SKM-1 treated with dmso at 0.1 percent for 144 hours (cell line): ENCODE measurements at regions not wholly inside any gene's neighbourhood (a gene's known extent, or its start where the extent isn't known, plus 50 kb on each side); places are given as distances from the start of the nearest gene placed in this dataset.
"Not testable (repeated sequence)": the region's sequence is repeated elsewhere in the genome, so short reads cannot be mapped to it uniquely, and the experiment has no call there.

Experiments used
- DNase-seq: peaks from one replicate; lab custom pipeline; 2025; ENCODE audit not compliant: unreplicated experiment; lab: John Stamatoyannopoulos, UW

DNA sequence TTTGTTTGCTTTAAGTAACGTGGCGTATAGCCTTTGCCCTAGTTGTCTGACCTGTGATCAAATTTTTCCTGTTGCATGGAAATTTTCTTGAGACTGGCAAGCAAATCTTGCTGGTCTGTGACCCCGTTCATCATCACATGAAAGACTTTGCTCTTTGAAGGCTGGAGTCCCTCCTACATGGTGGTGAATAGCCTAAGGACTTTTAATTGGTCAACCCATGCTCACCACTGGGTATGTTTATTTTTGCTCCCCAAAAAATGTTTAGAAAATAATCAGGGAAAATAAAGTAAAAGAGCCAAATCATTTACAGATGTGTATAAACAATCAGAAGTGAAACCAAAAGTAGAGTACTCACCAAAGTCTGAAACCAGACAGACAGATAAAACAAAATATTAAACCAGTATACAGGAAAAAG is 1075.3 kb upstream of the ALCAM start:
- DNase-seq = no peak

DNA sequence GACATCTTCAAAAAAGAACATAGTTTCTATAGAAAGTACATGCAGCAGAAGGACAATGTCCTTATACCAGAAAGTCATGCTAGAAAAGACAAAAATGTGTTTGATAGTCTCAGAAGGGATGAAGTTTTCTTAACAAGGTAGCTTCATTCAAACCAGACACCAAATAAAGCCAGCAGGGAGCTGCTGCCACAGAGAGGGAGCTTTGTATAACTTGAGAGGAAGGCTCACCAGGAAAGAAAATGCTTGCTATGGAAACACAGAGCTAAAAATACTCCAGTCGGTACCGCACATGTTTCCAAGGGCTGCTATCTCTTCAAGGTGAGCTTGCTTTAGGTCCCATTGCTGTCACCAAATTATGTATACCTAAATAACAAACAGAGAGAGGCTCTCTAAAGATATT is 1074.8 kb upstream of the ALCAM start:
- DNase-seq = no peak

DNA sequence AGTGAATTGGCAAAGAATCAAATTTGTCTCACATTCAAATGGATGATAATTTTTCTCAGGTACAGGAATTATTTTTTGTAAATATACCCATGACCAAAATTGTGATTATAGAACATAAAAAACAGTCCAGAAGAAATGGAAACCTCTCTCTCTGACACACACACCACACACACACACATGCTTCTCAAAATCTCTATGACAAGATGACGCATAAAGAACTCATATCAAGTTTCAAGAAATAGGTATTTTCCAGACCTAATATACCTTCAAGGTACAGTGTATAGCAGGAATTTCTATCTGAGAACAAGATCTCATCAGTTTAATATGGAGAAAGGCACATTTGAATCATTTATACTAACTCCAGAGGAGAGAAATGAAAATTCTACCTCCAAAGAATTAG is 1069.1 kb upstream of the ALCAM start:
- DNase-seq = no peak

DNA sequence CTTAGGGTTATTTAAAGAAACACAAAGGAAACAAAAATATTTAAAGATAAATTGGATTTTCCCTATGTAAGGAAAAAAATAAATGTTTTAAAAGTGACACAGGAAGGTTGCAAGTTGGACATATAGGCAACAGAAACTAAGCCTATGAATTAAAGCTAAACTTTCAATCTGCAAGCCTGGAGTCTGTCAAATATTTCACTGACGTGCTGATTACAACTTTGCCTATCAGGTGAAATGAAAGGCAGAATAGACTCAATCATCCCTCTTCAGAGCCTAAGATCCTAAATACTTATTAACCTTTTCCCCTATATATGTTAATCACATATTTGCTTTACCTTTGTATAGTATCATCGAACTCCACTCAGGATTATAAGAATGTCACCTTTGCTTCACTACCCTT is 1068.0 kb upstream of the ALCAM start:
- no peak for DNase-seq

DNA sequence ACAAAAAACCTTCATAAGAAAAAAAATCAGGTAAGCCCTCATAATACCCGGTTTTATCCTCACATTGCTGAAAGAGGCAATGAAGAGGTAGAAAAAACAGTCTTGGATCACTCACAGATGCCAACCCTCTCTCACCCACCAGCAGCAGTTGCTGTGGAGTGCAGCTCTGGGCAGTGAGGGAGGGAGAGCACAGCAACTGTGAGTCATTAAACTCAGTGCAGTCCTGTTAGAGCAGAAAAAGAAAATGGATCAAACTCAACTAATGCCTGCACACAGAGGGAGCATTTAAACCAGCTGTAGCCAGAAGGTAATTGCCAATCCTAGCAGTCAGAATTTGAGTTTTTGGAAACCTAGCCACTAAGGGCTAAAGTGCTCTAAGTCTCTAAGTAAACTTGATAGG is 1050.6 kb upstream of the ALCAM start:
- no peak for DNase-seq

DNA sequence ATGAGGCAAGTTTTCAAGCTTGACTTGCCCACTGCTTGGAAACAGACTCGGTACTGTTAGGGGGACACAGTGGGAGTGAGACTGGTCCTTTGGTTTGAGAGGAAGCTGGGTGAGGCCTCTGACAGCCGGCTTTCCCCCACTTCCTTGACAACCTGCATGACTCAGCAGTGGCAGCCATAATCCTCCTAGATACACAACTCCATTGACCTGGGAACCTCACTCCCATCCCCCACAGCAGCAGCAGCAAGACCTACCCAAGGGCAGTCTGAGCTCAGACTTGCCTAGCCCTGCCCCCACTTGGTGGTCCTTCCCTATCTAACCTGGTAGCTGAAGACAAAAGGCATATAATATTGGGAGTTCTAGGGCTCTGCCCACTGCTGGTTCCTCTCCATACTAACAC is 1043.5 kb upstream of the ALCAM start:
- no peak for DNase-seq

DNA sequence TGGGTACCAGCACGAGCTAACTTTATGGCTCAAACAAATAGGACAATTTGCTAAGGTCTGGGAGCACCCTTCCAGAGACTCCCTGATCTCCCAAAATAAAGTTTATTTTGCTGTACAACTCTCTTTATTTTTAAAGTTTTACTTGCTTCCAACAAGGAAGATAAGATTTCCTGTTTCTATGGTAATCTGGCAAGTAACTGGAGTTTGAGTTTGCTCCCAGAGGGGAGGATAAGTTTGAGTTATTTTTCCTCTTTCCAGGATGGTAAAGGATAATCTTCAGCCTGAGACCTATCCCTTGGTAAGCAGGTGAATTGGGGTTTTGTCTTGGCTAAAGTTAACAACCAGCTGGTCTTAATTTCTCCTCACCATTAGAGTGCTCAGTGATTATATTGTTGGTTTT is 1019.4 kb upstream of the ALCAM start:
- no peak for DNase-seq

DNA sequence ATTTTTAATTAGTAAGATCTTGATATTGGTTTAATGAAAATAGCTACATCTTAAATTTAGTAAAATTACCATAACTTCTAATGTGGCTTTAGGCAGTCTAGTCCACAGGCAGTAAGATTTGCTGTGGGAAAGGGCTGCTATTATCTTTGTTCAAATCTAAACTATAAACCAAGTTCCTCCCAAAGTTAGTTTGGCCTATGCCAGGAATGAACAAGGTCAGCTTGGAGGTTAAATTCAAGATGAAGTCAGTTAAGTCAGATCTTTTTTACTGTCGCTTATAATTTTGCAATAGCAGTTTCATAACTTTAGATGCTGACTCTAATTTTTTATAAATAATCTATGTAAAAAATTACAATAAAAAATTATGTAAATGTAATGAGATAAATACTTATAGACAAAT is 1016.9 kb upstream of the ALCAM start:
- DNase-seq = no peak

DNA sequence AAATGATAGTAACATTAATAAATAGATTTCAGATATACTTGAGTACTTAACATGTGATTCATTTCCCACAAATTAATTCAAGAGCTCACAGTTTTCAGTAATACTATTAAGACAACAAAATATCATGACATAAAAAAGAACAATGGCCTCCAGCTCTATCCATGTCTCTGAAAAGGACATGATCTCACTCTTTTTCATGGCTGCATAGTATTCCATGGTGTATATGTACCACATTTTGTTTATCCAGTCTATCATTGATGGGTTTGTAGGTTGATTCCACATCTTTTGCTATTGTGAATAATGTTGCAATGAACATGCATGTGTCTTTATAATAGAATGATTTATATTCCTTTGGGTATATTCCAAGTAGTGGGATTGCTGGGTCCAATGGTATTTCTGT is 1012.8 kb upstream of the ALCAM start:
- DNase-seq = no peak

DNA sequence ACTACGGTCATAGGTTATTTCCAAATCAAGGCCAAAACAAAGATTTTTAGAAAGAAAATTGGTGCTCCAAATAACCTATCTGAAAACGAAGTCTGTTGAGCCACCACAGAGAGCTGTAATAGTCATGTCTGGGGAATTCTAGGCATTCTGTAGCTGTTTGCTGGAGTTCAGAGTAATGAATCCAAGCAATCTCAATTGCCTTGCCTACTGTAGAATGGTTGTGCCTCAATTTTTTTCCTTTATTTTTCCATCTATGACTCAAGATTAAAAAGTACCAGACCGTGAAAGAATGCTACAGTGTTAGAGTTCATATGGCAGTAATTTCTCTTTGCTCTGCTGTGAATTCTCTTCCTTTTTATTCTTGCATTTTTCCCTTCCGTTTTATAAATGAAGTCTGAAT is 1007.2 kb upstream of the ALCAM start:
- DNase-seq = no peak

DNA sequence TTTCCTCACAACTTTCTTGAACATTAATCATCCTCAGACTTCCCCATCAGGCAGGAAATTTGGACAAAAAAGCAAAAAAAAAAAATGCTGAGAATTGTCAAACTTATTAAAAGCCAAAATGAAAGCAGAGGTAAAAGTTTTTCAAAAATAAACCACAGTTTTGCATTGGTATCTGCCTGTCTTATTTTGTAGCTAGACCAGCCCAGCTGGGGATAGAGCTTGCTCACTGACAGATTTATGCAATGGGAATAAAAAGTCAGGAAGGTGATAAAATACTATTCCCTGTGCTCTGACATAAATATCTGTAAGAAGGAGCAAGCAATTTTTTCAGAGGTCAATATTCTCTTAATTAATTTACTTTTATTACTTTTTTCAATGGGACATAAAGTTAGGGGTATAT is 1006.7 kb upstream of the ALCAM start:
- no peak for DNase-seq

DNA sequence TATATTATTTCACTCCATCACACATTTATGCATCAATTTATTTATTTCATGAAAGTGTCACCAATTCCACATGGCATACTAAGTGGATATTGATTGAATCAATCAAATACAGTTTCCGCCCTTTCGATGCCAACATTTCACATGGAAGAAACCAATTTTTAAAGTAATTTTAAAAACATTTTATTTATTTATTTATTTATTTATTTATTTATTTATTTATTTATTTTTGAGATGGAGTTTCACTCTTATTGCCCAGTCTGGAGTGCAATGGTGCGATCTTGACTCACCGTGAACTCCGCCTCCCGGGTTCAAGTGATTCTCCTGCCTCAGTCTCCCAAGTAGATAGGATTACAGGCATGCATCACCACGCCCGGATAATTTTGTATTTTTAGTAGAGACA is 1005.0 kb upstream of the ALCAM start:
- DNase-seq = not testable (repeated sequence)

DNA sequence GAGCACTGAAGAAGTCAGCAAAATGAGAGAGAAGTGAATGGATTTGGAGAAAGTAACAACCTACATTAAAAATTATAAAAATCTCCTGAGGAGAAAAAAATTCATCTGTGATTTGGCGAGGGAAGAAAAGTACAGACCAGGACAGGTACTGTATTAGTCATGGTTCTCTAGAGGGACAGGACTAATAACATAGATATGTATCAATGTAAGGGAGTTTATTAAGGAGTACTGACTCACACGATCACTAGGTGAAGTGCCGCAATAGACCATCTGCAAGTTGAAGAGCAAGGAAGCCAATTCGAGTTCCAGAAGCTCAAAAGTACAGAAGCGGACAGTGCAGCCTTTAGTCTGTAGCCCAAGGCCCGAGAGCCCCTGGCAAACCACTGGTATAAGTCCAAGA is 1004.4 kb upstream of the ALCAM start:
- DNase-seq = no peak

DNA sequence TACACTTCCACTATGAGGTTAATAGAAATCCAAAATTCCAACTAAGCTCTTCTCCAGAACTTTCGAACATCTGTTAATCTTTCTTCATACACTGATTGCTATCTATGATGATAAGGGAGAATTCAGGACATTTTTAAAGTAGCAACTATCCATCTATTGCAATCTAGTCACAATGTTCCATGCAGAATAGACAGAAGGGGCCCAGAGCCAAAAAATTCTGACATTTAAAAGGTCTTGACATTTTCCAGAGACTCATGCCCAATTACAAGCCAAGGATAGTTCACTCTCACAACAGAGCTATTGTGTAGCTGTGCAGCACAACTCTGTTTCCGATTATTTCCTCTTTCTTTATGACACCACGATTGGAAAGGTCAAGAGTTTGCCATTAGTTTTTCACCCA is 999.7 kb upstream of the ALCAM start:
- no peak for DNase-seq

DNA sequence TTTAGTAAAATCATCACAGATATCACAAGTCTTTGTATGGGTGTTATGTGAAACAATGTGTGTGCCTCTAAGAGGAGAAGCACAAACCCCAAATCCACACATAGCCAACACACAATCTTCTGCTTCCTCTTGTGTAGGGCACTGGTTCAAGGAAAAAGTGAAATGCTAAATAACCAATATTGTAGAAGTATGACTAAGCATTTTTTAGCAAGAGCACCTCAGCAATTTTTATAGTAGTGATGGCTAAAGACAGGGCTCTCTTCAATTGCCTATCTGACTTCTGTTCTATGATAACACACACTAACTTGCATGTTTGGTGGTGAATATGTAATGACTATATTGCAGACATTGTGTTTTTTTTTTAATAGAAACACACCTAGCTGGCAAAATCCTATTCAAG is 997.9 kb upstream of the ALCAM start:
- DNase-seq = peak; percentile 3

DNA sequence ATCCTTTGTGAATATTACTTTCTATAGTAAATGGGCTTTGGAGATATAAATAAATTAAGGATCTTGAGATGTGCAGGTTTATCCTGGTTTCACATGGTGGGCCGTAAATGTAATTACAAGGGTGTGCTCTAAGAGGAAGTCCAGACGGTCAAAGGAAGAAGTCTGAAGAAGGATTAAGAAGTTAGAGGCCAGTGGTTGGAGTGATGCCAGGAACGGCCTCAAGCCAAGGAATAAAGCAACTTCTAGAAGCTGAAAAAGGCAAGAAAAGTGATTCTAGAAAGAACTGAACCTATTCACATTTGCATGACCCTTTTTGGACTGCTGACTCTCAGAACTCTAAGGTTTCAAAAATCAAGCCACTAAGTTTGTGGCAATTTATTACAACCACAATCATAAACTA is 981.3 kb upstream of the ALCAM start:
- peak; percentile 27 for DNase-seq

DNA sequence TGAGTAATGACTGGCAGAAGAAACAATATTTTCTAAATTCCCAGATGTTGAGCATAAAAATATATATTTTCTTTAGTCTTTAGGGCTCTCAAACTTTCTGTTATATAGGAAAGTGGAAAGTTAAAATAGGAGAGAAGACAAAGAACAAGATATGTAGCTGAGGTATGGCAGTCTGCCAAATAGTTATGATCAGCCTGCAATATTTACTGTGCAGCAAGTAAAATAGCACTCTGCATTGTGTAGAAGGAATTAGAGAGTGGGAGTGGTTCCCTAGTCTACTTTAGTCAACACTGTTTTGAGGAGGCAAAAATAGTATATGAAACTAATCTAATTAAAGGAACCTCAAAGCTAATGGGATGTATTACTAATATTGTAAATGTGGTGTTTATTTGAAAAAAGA is 978.1 kb upstream of the ALCAM start:
- no peak for DNase-seq

DNA sequence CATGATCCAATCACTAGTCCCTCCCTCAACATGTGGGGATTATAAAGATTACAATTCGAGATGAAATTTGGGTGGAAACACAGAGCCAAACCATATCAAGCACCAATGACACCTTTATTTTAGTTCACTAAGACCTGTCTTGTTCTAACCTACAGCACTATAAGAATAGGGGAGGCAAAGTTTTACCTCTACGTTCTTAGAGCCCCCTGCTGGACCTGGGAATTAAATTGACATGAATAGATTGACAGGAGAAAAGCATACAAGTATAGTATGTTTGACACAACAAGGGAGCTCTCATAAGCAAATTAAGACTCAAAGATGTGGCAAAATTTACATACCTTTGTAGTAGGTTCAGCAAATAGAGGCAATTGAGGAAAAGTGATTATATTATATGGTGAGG is 974.4 kb upstream of the ALCAM start:
- DNase-seq = no peak

DNA sequence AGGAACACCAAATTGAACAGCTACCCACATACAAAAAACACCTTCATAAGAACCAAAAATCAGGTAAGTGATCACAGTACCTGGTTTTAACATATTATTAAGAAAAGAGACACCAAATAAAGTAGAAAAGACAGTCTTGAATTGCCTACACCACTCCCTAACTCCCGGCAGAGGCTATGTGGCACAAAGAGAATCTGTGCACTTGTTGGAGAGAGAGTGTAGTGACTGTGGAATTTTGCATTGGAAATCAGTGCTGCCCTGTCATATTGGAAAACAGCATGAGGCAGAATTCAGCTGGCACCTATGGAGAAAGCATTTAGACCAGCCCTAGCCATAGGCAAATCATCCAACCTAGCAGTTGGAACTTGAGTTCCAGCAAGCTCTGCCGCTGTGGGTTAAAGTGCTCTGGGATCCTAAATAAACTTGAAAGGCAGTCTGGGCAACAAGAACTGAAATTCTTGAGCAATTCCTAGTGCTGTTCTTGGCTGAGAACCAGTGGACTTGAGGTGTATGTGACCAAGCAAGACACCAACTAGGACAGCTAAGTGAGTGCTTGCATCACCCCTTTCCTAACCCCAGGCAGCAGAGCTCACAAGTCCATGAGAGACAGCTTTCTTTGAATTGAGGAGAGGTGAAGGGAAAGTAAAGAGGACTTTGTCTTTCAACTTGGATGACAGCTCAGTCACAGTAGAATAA is 969.6 kb upstream of the ALCAM start:
- no peak for DNase-seq

DNA sequence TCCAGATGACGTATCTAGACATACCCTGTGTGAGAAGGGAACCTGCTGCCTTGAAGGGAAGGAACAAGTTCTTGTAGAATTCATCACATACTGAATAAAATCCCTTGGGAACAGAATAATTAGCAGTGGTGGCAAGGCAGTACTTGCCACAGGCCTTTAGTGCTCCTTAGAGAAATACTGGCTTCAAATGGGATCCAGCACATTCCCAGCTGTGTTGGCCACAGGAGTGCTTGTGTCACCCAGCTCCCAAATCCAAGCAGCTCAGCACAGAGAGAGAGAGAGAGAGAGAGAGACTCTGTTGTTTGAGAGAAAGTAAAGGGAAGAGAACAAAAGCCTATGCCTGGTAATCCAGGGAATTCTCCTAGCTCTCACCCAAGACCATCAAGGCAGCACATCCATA is 969.0 kb upstream of the ALCAM start:
- DNase-seq = no peak

DNA sequence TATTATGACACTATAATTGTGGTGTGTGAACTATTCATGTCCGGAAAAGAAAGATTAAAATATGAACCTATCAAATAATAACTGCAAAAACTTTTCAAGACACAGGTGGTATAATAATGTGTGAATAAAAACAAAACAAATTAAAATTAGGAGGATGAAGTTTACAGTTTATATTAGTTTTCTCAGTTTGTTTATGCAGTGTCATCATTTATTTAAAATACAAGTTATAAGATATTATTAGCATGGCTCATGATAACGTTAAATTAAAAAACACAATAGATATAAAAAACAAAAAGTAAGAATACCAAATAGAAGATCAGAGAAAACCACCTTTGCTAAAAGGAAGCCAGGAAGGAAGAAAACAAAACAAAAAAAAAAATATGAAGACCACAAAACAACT is 963.8 kb upstream of the ALCAM start:
- DNase-seq = no peak

DNA sequence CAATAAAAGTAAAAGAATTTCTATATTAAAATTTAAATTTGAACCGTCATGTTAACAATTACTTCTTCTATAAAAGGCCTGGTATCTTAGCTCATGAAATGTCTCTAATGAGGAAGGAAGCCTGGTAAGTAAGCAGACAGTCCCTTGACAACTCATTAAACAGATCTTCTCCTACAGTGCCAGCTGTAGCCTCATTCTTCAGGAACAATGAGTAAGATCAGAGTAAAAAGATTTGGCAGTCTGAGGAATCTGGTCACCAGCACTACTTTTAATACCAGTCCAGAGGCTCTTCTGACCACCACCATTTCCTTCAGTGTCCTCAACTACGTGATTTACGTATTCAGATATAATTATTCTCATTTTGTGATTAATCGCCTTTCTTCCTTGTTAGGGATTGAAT is 955.0 kb upstream of the ALCAM start:
- no peak for DNase-seq
